Fibroblast of lung (primary cell): ENCODE measurements at regions not wholly inside any gene's neighbourhood (a gene's known extent, or its start where the extent isn't known, plus 50 kb on each side); places are given as distances from the start of the nearest gene placed in this dataset.

Experiments used
- DNase-seq, 2 donors: peaks; one replicate each; pipeline versions ENCODE4 v3.0.0 to v3.0.0-alpha.2; 2010; ENCODE audit warnings: low read depth in 2 of 2
- H2AFZ ChIP-seq: 2 replicates; pipeline ENCODE4 v1.5.1; 2012; ENCODE audit warnings: low read length, control low read depth, inconsistent platforms
- H3K27ac ChIP-seq: 2 replicates; pipeline ENCODE4 v1.5.1; 2011; ENCODE audit warnings: low read length, control low read depth; ENCODE audit not compliant: insufficient read depth
- H3K27me3 ChIP-seq: 2 replicates; pipeline ENCODE4 v1.5.1; 2011; ENCODE audit warnings: mild to moderate bottlenecking, low read length; ENCODE audit not compliant: control insufficient read depth, insufficient read depth
- H3K36me3 ChIP-seq: 2 replicates; pipeline ENCODE4 v1.5.1; 2011; ENCODE audit warnings: low read length; ENCODE audit not compliant: control insufficient read depth, insufficient read depth
- H3K4me1 ChIP-seq: 2 replicates; pipeline ENCODE4 v1.5.1; 2011; ENCODE audit warnings: low read length; ENCODE audit not compliant: control insufficient read depth, insufficient read depth; ENCODE audit errors: extremely low read depth
- H3K4me2 ChIP-seq: 2 replicates; pipeline ENCODE4 v1.5.1; 2011; ENCODE audit warnings: low read length, control low read depth; ENCODE audit not compliant: insufficient read depth; ENCODE audit errors: extremely low read depth
- H3K4me3 ChIP-seq, 4 experiments: fragments of 200-600 bp in 1 of 4; sonication (generic) in 1 of 4; replicated peaks in 1 of 4; 2 replicates each; pipeline ENCODE4 v1.5.1; 2011 to 2016; ENCODE audit warnings: low read length in 4 of 4, low read depth in 3 of 4, mild to moderate bottlenecking in 3 of 4, control low read depth in 2 of 4, inconsistent platforms in 1 of 4, mixed read lengths in 1 of 4; ENCODE audit not compliant: insufficient read depth in 1 of 4; ENCODE audit errors: control extremely low read depth in 1 of 4
- H3K79me2 ChIP-seq: 2 replicates; pipeline ENCODE4 v1.5.1; 2012; ENCODE audit warnings: mild to moderate bottlenecking, low read length, inconsistent platforms; ENCODE audit not compliant: control insufficient read depth, insufficient read depth
- H3K9ac ChIP-seq: 2 replicates; pipeline ENCODE4 v1.5.1; 2011; ENCODE audit warnings: mild to moderate bottlenecking, low read length, control low read depth; ENCODE audit not compliant: insufficient read depth
- H3K9me3 ChIP-seq: 2 replicates; pipeline ENCODE4 v1.5.1; 2012; ENCODE audit warnings: low read depth, low read length; ENCODE audit not compliant: control insufficient read depth, insufficient read depth
- H4K20me1 ChIP-seq: 2 replicates; pipeline ENCODE4 v1.5.1; 2011; ENCODE audit warnings: low read length; ENCODE audit not compliant: control insufficient read depth, insufficient read depth; ENCODE audit errors: extremely low read depth
- EZH2 ChIP-seq: IDR thresholded peaks from 2 replicates; pipeline ENCODE4 v1.5.1; 2012; ENCODE audit warnings: low read length, control low read depth, mild to moderate bottlenecking; ENCODE audit errors: missing control alignments
- TF ChIP-seq, protein P1 (sequence below), 2 donors: IDR thresholded peaks in 1 of 2; conservative IDR thresholded peaks in 1 of 2; 1 replicate in 1 of 2; 2 replicates in 1 of 2; pipeline ENCODE4 v1.5.1; 2011 to 2012; ENCODE audit warnings: low read length in 2 of 2, control low read depth in 1 of 2, inconsistent platforms in 1 of 2, low read depth in 1 of 2, mild to moderate bottlenecking in 1 of 2

DNA sequence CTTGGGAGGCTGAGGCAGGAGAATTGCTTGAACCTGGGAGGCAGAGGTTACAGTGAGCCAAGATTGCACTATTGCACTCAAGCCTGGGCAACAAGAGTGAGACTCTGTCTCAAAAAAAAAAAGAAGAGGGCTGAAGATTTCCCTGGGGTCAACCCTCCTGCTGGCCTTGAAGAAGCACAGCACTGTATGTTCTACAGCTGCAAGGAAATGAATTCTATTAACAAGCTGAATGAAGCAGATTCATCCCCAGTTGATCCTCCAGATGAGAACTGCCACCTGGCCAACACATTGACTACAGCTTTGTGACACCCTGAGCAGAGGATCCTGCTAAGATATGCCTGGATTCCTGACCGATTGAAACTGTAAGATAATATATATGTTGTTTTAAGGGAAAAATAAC, 129.5 kb downstream of the ADSS2 start:
- H3K4me1 ChIP-seq: peaks cover 5% of the 10 kb centered on the region
- H2AFZ ChIP-seq: no peak overlapping the region
- no peak overlapping the region for H3K9ac ChIP-seq
- peak overlapping the region; percentile 57 for H3K27ac ChIP-seq
- no peak overlapping the region for H3K4me2 ChIP-seq
- H3K27me3 ChIP-seq: no peaks in the 10 kb centered on the region
- peak in 1 of 2 donors; percentile 9 for DNase-seq
- H3K36me3 ChIP-seq: no peaks in the 10 kb centered on the region
- H3K4me3 ChIP-seq: no peak overlapping the region
- H3K9me3 ChIP-seq: no peaks in the 10 kb centered on the region
- TF ChIP-seq, protein P1, sequence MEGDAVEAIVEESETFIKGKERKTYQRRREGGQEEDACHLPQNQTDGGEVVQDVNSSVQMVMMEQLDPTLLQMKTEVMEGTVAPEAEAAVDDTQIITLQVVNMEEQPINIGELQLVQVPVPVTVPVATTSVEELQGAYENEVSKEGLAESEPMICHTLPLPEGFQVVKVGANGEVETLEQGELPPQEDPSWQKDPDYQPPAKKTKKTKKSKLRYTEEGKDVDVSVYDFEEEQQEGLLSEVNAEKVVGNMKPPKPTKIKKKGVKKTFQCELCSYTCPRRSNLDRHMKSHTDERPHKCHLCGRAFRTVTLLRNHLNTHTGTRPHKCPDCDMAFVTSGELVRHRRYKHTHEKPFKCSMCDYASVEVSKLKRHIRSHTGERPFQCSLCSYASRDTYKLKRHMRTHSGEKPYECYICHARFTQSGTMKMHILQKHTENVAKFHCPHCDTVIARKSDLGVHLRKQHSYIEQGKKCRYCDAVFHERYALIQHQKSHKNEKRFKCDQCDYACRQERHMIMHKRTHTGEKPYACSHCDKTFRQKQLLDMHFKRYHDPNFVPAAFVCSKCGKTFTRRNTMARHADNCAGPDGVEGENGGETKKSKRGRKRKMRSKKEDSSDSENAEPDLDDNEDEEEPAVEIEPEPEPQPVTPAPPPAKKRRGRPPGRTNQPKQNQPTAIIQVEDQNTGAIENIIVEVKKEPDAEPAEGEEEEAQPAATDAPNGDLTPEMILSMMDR (conservative IDR thresholded peaks at IDR 0.05 in 1 of 2, IDR thresholded peaks at IDR 0.05 in 1 of 2; ENCODE audit: low read depth in 1 of 2, low read length in 2 of 2): no peak
- no peak for TF ChIP-seq EZH2
- H3K79me2 ChIP-seq: no peaks in the 10 kb centered on the region
- H4K20me1 ChIP-seq: no peaks in the 10 kb centered on the region

DNA sequence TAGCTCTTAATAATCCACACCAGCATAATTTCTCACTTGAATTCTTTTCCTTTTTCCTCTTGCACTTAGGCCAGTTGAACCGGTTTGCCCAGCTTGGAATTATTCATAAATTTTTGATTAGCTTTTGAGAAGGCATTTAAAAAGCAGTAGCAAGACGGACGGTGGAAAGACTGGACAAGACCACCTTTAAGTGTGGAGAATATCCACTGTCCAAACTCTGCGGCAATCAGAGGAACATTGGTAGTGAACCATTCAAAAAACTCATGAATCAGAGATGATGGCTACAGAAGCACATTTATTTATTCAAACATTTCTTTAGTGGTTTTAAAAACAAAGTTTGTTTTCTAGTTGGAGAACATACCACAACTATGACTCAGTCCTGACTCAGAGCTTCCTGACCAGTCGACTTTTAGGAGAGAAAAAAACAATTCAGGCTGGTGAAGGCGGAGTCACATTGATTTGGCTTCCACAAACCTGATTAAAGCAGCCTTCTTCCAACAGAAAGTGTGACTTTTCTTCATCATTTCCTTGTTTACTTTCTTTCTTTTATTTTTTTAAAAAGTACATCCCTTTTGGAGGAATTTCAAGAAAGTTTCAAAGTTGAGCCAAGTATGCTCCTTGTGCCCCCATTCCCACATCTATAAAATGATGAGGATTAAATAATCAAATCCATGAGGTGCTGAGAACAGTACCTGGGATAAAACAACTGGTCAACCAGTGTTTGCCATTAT, 128.8 kb downstream of the ADSS2 start:
- Histone ChIP-seq H3K36me3 (no peaks in the 10 kb centered on the region), H3K27me3 (no peaks in the 10 kb centered on the region), H3K4me1 (peaks cover 5% of the 10 kb centered on the region), H3K79me2 (no peaks in the 10 kb centered on the region), H2AFZ (no peak overlapping the region), H3K27ac (peak overlapping the region; percentile 63), H3K9me3 (no peaks in the 10 kb centered on the region), H3K9ac (no peak overlapping the region), H3K4me2 (peak overlapping the region; percentile 51), H3K4me3 (no peak overlapping the region), H4K20me1 (no peaks in the 10 kb centered on the region)
- peak; percentile 96 to 98 for DNase-seq
- TF ChIP-seq, protein P1 (conservative IDR thresholded peaks at IDR 0.05 in 1 of 2, IDR thresholded peaks at IDR 0.05 in 1 of 2; ENCODE audit: low read depth in 1 of 2, low read length in 2 of 2): no peak
- no peak for TF ChIP-seq EZH2

DNA sequence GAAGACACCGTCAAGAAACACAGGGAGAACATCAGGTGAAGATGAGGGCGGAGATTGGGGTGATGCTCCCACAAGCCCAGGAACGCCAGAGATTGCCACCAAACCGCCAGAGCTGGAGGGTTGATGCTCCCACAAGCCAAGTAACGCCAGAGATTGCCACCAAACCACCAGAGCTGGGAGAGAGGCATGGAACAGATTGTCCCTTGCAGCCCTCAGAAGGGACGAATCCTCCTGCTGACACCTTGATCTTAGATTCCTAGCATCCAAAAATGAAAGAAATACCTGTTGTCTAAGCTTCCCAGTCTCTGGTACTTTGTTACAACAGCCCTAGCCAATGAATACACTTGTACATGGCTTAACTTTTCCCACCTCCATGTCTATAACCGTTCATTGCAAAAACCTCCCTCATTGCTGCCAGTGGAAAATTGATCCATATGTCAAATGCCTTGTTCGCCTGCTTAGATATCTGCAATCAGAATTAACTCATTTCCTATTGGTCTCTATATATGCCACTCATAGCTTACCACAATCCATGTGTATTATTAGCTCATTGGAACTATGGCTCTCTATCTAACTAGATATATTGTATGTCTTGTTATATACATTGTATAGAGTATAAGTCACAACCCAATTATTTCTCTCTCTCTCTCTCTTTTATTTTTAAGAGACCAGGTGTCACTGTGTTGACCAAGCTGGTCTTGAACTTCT, 127.4 kb downstream of the ADSS2 start:
- Histone ChIP-seq H3K4me1 (peaks cover 5% of the 10 kb centered on the region), H3K4me2 (no peak overlapping the region), H3K27me3 (no peaks in the 10 kb centered on the region), H4K20me1 (no peaks in the 10 kb centered on the region), H3K36me3 (no peaks in the 10 kb centered on the region), H3K27ac (no peak overlapping the region), H3K9me3 (no peaks in the 10 kb centered on the region), H3K4me3 (no peak overlapping the region), H3K79me2 (no peaks in the 10 kb centered on the region), H2AFZ (no peak overlapping the region), H3K9ac (no peak overlapping the region)
- TF ChIP-seq, protein P1 (conservative IDR thresholded peaks at IDR 0.05 in 1 of 2, IDR thresholded peaks at IDR 0.05 in 1 of 2; ENCODE audit: low read depth in 1 of 2, low read length in 2 of 2): no peak
- TF ChIP-seq EZH2: no peak
- DNase-seq: no peak
